GM12874 (cell line): ENCODE measurements at regions not wholly inside any gene's neighbourhood (a gene's known extent, or its start where the extent isn't known, plus 50 kb on each side); places are given as distances from the start of the nearest gene placed in this dataset.

Source experiments
- CTCF ChIP-seq: IDR thresholded peaks from 2 replicates; pipeline ENCODE4 v1.5.1; 2011; ENCODE audit warnings: low read depth, mild to moderate bottlenecking, control low read depth, low read length, moderate library complexity; ENCODE audit not compliant: insufficient read depth

- no peak for TF ChIP-seq CTCF
Measured at GRCh38 chr2:147600223-147600622, 244.6 kb upstream of the ACVR2A start.

- no peak for TF ChIP-seq CTCF
Measured at GRCh38 chr2:147595200-147595599, 249.6 kb upstream of the ACVR2A start.

GRCh38 chr2:147594038-147594437, 250.8 kb upstream of the ACVR2A start:
- TF ChIP-seq CTCF, result no peak

GRCh38 chr2:147589127-147589526, 255.7 kb upstream of the ACVR2A start:
- TF ChIP-seq CTCF, result no peak

GRCh38 chr2:147588191-147588590, 256.6 kb upstream of the ACVR2A start:
- TF ChIP-seq CTCF, result no peak

GRCh38 chr2:147578529-147578928, 266.3 kb upstream of the ACVR2A start:
- TF ChIP-seq CTCF, result no peak

GRCh38 chr2:147577998-147578380, 266.8 kb upstream of the ACVR2A start:
- TF ChIP-seq CTCF, result no peak
